Colonic mucosa (tissue), 4 donors: ENCODE measurements at regions not wholly inside any gene's neighbourhood (a gene's known extent, or its start where the extent isn't known, plus 50 kb on each side); places are given as distances from the start of the nearest gene placed in this dataset.

Experiments
- DNase-seq: peaks from one replicate; pipeline ENCODE4 v3.0.0-alpha.2; 2020
- H3K27ac ChIP-seq: fragments of 200-600 bp; one replicate; pipeline ENCODE4 v1.8.0; 2021
- H3K27me3 ChIP-seq: fragments of 200-600 bp; one replicate; pipeline ENCODE4 v1.8.0; 2021
- H3K36me3 ChIP-seq: fragments of 200-600 bp; one replicate; pipeline ENCODE4 v1.8.0; 2021
- H3K4me1 ChIP-seq: fragments of 200-600 bp; one replicate; pipeline ENCODE4 v1.8.0; 2021; ENCODE audit warnings: mild to moderate bottlenecking
- H3K4me3 ChIP-seq: fragments of 200-600 bp; one replicate; pipeline ENCODE4 v1.8.0; 2021
- H3K9ac ChIP-seq, 2 donors: one replicate each; pipeline ENCODE4 v1.7.0; 2013; ENCODE audit warnings: control low read depth in 2 of 2, low read depth in 2 of 2, low read length in 2 of 2
- H3K9me3 ChIP-seq: fragments of 200-600 bp; one replicate; pipeline ENCODE4 v1.8.0; 2021
- intact Hi-C: fragments of 100-400 bp; cut with DNase I; formaldehyde crosslinking; loops from one replicate; pipeline ENCODE4 v1.14.1; 2022
- TF ChIP-seq, protein P1 (sequence below): fragments of 200-600 bp; IDR thresholded peaks from one replicate; pipeline ENCODE4 v1.8.0; 2022; ENCODE audit warnings: antibody characterized with exemption, mild to moderate bottlenecking
- donor health status: healthy.
- donor health status: DM: no; HTN: no; CAD: no.
- donor health status: DM: no; HTN: no; CAD: no.

DNA sequence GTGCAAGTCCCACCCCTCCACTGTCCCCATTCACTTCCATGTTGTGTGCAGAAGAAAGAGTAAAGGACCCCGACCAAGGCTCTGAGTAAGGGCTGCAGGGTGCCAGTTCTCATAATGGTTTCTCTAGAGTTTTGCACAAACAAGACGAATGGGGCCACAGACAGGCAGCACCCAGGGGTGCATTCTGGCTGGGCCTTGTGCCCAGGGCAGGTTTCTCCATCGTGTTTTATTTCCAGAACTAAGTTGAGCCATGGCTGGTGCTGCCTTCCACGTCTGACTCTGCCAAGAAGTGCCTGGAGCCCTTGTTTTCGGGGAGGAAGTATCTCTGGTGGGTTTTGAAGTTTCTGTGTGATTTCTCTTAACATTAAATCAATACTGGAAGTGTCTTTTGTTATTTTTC lies 95.0 kb upstream of the SDK1 start:
- Histone ChIP-seq H3K9me3 (no peaks in the 10 kb centered on the region), H3K4me1 (no peaks in the 10 kb centered on the region), H3K4me3 (no peak overlapping the region), H3K36me3 (no peaks in the 10 kb centered on the region), H3K27me3 (no peaks in the 10 kb centered on the region), H3K27ac (no peak overlapping the region), H3K9ac (no peak overlapping the region)
- TF ChIP-seq, protein P1, sequence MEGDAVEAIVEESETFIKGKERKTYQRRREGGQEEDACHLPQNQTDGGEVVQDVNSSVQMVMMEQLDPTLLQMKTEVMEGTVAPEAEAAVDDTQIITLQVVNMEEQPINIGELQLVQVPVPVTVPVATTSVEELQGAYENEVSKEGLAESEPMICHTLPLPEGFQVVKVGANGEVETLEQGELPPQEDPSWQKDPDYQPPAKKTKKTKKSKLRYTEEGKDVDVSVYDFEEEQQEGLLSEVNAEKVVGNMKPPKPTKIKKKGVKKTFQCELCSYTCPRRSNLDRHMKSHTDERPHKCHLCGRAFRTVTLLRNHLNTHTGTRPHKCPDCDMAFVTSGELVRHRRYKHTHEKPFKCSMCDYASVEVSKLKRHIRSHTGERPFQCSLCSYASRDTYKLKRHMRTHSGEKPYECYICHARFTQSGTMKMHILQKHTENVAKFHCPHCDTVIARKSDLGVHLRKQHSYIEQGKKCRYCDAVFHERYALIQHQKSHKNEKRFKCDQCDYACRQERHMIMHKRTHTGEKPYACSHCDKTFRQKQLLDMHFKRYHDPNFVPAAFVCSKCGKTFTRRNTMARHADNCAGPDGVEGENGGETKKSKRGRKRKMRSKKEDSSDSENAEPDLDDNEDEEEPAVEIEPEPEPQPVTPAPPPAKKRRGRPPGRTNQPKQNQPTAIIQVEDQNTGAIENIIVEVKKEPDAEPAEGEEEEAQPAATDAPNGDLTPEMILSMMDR = no peak
- intact Hi-C loops = no loop called here
- no peak for DNase-seq

DNA sequence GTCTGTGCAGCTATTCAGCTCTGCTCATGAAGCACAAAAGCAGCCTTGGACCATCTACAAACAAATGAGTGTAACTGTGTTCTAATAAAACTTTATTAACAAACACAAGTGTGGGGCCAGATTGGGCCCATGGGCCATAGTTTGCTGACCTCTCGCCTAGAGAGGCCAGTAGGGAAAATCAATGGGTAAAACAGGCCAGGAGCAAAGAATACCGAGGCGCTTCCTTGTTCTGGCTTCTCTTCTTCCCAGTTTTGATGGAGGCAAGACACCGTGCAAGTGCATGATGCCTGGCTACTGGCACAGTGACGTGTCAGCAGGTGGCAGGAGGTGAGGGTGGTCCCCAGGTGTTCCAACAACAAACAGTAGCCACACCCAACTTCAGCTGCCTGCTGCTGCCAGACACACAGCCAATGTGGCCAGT lies 94.3 kb upstream of the SDK1 start:
- H3K9me3 ChIP-seq = no peaks in the 10 kb centered on the region
- intact Hi-C loops = no loop called here
- no peak for DNase-seq

DNA sequence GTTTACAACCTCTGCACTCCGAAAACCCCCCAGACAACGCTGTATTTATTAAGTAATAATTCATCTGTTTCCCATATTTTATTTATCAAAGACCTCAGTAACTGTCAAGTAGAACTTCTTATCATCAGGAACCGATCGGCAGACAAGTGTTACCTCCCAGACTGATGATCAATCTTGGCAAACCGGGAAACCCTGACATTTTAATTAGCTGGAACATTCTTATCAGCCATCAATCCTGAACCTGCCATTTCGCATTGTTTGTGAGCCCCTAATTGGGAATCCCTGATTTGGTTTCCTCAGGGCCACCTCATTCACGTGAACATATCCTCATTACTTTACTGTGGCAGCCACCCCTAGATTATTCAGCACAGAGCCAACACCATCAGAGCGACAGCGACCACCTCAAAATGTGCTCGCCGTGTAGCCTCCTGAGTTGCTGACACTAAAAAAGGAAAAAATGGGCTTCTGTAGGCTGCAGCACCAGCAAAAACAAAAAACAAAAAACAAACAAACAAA lies 93.6 kb upstream of the SDK1 start:
- intact Hi-C loops = no loop called here
- no peaks in the 10 kb centered on the region for H3K36me3 ChIP-seq
- H3K27ac ChIP-seq = no peak overlapping the region
- TF ChIP-seq, protein P1 = no peak
- no peaks in the 10 kb centered on the region for H3K4me1 ChIP-seq
- H3K27me3 ChIP-seq = no peaks in the 10 kb centered on the region
- no peaks in the 10 kb centered on the region for H3K9me3 ChIP-seq
- H3K9ac ChIP-seq = no peak overlapping the region
- no peak overlapping the region for H3K4me3 ChIP-seq
- DNase-seq = no peak

More for the DNA sequence above, 94.3 kb upstream of the SDK1 start:
- TF ChIP-seq, protein P1 = no peak
- Histone ChIP-seq H3K36me3 (no peaks in the 10 kb centered on the region), H3K9ac (no peak overlapping the region), H3K27me3 (no peaks in the 10 kb centered on the region), H3K4me3 (no peak overlapping the region), H3K4me1 (no peaks in the 10 kb centered on the region), H3K27ac (no peak overlapping the region)

DNA sequence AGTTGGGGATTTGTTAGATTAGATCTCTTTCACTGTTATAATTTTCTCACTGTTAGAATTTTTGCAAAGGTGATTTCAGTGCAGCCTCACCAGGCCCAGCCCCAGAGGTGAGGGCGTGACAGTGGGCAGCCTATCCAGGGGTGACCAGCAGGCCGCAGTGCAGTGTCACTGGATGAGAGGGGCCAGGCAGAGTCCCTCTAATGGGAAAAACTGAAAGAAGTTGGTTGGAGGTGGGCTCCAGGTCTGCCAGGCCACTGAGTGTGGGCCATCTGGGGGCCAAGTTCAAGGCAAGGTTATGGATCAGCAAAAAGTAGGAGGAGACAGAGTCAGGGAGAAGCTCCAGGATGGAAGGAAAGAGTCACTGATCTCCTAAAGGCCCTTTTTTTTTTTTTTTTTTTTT lies 90.5 kb upstream of the SDK1 start:
- no peaks in the 10 kb centered on the region for H3K9me3 ChIP-seq
- no peaks in the 10 kb centered on the region for H3K36me3 ChIP-seq
- H3K4me3 ChIP-seq = no peak overlapping the region
- H3K27me3 ChIP-seq = no peaks in the 10 kb centered on the region
- intact Hi-C loops = no loop called here
- TF ChIP-seq, protein P1 = no peak
- no peak overlapping the region for H3K9ac ChIP-seq
- DNase-seq = no peak
- no peak overlapping the region for H3K27ac ChIP-seq
- no peaks in the 10 kb centered on the region for H3K4me1 ChIP-seq

DNA sequence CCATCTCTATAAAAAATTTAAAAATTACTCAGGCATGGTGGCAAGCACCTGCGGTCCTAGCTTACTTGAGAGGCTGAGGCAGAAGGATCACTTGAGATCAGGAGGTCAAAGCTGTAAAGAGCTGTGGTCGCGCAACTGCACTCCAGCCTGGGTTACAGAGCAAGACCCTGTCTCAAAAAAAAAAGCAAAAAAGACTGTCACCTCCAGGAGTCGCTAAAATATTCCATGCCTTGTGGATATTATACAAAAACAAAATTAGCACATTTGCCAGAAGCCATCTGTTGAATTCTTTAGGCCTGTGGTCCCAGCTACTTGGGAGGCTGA lies 87.0 kb upstream of the SDK1 start:
- TF ChIP-seq, protein P1 = no peak
- Histone ChIP-seq H3K9ac (no peak overlapping the region), H3K4me1 (no peaks in the 10 kb centered on the region), H3K36me3 (no peaks in the 10 kb centered on the region), H3K27ac (no peak overlapping the region), H3K4me3 (no peak overlapping the region), H3K27me3 (no peaks in the 10 kb centered on the region), H3K9me3 (no peaks in the 10 kb centered on the region)
- no peak for DNase-seq
- intact Hi-C loops = no loop called here
